K562 (cell line): ENCODE measurements at regions not wholly inside any gene's neighbourhood (a gene's known extent, or its start where the extent isn't known, plus 50 kb on each side); places are given as distances from the start of the nearest gene placed in this dataset.

Experiments used
- ATAC-seq: fragments of 200-7000 bp; cut with Tn5 transposase; 3 replicates; pipeline ENCODE4 v1.9.1; 2020; ENCODE audit warnings: moderate library complexity
- BruUV-seq: library from RNA; stranded (reverse); fragments of 400-500 nt; replicated peaks from 2 replicates; lab custom pipeline; 2021; lab: Mats Ljungman, UMichigan
- CTCF ChIA-PET: fragments of 300-600 bp; formaldehyde crosslinking; extraction: SDS; loops from one replicate; lab custom pipeline; 2021; ENCODE audit warnings: low intra/inter-chr PET ratio; lab: Yijun Ruan, JAX
- POLR2A ChIA-PET: fragments of 300-600, 350-650 bp; sonication (Branson Sonifier 250); formaldehyde crosslinking; extraction: SDS; loops from one replicate; lab custom pipeline; 2021; ENCODE audit warnings: antibody characterized with exemption, inconsistent platforms; lab: Yijun Ruan, JAX
- DNase-seq, 4 experiments: peaks; one replicate each; pipeline versions ENCODE4 v3.0.0 to v3.0.0-alpha.2; 2011 to 2018; ENCODE audit warnings: low spot score in 3 of 4, mixed read lengths in 3 of 4; ENCODE audit errors: extremely low read depth in 1 of 4
- FAIRE-seq: peaks from 2 replicates; lab custom pipeline; 2011; peaks lifted over from hg19 to GRCh38; lab: Jason Lieb, UNC
- H2AFZ ChIP-seq: 2 replicates; pipeline ENCODE4 v1.6.0; 2011; ENCODE audit warnings: low read depth, low read length, control low read depth, inconsistent platforms
- H3K27ac ChIP-seq: fragments of 200-600 bp; 3 replicates; pipeline ENCODE4 v1.8.0; 2011; ENCODE audit warnings: low read depth, mild to moderate bottlenecking, control low read depth, inconsistent platforms, low read length, moderate library complexity, mixed read lengths; ENCODE audit errors: extremely low read depth
- H3K27me3 ChIP-seq, 2 experiments: fragments of 300-600 bp in 1 of 2; 2 replicates in 1 of 2; 3 replicates in 1 of 2; pipeline versions ENCODE4 v1.6.0 to v1.8.0; 2011; ENCODE audit warnings: inconsistent platforms in 2 of 2, low read length in 2 of 2, mild to moderate bottlenecking in 1 of 2, mixed read lengths in 1 of 2, moderate library complexity in 1 of 2; ENCODE audit not compliant: control insufficient read depth in 2 of 2, insufficient read depth in 2 of 2
- H3K36me3 ChIP-seq: fragments of 300-600 bp; 3 replicates; pipeline ENCODE4 v1.8.0; 2011; ENCODE audit warnings: mild to moderate bottlenecking, low read length, inconsistent platforms; ENCODE audit not compliant: control insufficient read depth, insufficient read depth
- H3K4me1 ChIP-seq, 2 experiments: fragments of 200-600 bp in 1 of 2; replicated peaks in 1 of 2; 2 replicates in 1 of 2; 3 replicates in 1 of 2; pipeline versions ENCODE4 v1.5.1 to v1.8.0; 2011; ENCODE audit warnings: inconsistent platforms in 2 of 2, low read length in 2 of 2, mild to moderate bottlenecking in 1 of 2, mixed read lengths in 1 of 2, moderate library complexity in 1 of 2; ENCODE audit not compliant: control insufficient read depth in 2 of 2, insufficient read depth in 2 of 2
- H3K4me2 ChIP-seq: 2 replicates; pipeline ENCODE4 v1.6.1; 2011; ENCODE audit warnings: low read length, control low read depth, inconsistent platforms, mixed read lengths; ENCODE audit not compliant: insufficient read depth
- H3K4me3 ChIP-seq: fragments of 200-600 bp; sonication (generic), shearing (Covaris generic); 2 replicates; pipeline ENCODE4 v1.5.1; 2016; ENCODE audit warnings: control low read depth, inconsistent platforms
- H3K79me2 ChIP-seq: fragments of 200-600 bp; 3 replicates; pipeline ENCODE4 v1.8.0; 2011; ENCODE audit warnings: low read length, inconsistent platforms; ENCODE audit not compliant: control insufficient read depth, insufficient read depth
- H3K9ac ChIP-seq, 2 experiments: 2 replicates each; pipeline versions ENCODE4 v1.6.0 to v1.6.1; 2011; ENCODE audit warnings: low read depth in 2 of 2, low read length in 2 of 2, control low read depth in 1 of 2, inconsistent platforms in 1 of 2, mild to moderate bottlenecking in 1 of 2, mixed read lengths in 1 of 2; ENCODE audit not compliant: insufficient read depth in 1 of 2
- H3K9me1 ChIP-seq: one replicate; pipeline ENCODE4 v1.6.0; 2011; ENCODE audit warnings: inconsistent platforms, mild to moderate bottlenecking, low read length, moderate library complexity; ENCODE audit not compliant: control insufficient read depth, insufficient read depth
- H3K9me3 ChIP-seq: replicated peaks from 2 replicates; pipeline ENCODE4 v1.5.1; 2011; ENCODE audit warnings: low read depth, low read length, inconsistent platforms; ENCODE audit not compliant: control insufficient read depth, insufficient read depth
- H4K20me1 ChIP-seq: replicated peaks from 2 replicates; pipeline ENCODE4 v1.6.1; 2011; ENCODE audit warnings: low read length, inconsistent platforms, mixed read lengths; ENCODE audit not compliant: control insufficient read depth, insufficient read depth
- E2F3 ChIP-seq: fragments of 250-450 bp; sonication (Bioruptor Pico); IDR thresholded peaks from 2 replicates; pipeline ENCODE4 v1.4.0; 2020; ENCODE audit warnings: mild to moderate bottlenecking
- ETV5 ChIP-seq: sonication (generic); formaldehyde crosslinking; IDR thresholded peaks from 2 replicates; pipeline ENCODE4 v1.4.0; 2020; ENCODE audit warnings: low read depth, mild to moderate bottlenecking, missing genetic modification reagents
- HDGF ChIP-seq: fragments of 450-650 bp; IDR thresholded peaks from 2 replicates; pipeline ENCODE4 v1.6.1; 2016
- HNRNPK ChIP-seq: fragments of 200-400 bp; formaldehyde crosslinking; IDR thresholded peaks from one replicate; pipeline ENCODE4 v1.6.1; 2018; ENCODE audit warnings: mild to moderate bottlenecking, low read depth, low read length; ENCODE audit not compliant: poor library complexity, severe bottlenecking
- JUND ChIP-seq, 2 experiments: IDR thresholded peaks; 2 replicates in 1 of 2; 3 replicates in 1 of 2; pipeline ENCODE4 v1.6.1; 2011; ENCODE audit warnings: borderline replicate concordance in 2 of 2, low read depth in 2 of 2, low read length in 2 of 2, improper control_type of control experiment in 1 of 2, missing biosample characterization in 1 of 2, missing genetic modification characterization in 1 of 2, missing genetic modification reagents in 1 of 2
- KLF1 ChIP-seq: fragments of 450-650 bp; IDR thresholded peaks from 2 replicates; pipeline ENCODE4 v1.6.1; 2016; ENCODE audit warnings: missing genetic modification characterization, missing compliant biosample characterization
- MEIS2 ChIP-seq: fragments of 450-650 bp; IDR thresholded peaks from 2 replicates; pipeline ENCODE4 v1.6.1; 2014; ENCODE audit warnings: mild to moderate bottlenecking; ENCODE audit not compliant: partially characterized antibody
- MTA2 ChIP-seq: fragments of 450-650 bp; IDR thresholded peaks from 2 replicates; pipeline ENCODE4 v1.6.1; 2016; ENCODE audit warnings: low read depth
- SAP30 ChIP-seq: fragments of 200-600 bp; sonication (generic); IDR thresholded peaks from 2 replicates; pipeline ENCODE4 v1.6.1; 2012; ENCODE audit warnings: borderline replicate concordance, low read depth, mild to moderate bottlenecking, moderate library complexity, low read length, control low read depth, inconsistent platforms; ENCODE audit not compliant: insufficient read depth, poor library complexity, severe bottlenecking
- SETDB1 ChIP-seq: IDR thresholded peaks from one replicate; pipeline ENCODE4 v1.6.1; 2012; ENCODE audit warnings: low read length, control low read depth, inconsistent platforms
- SMAD3 ChIP-seq: fragments of 450-650 bp; formaldehyde crosslinking; conservative IDR thresholded peaks from 2 replicates; pipeline ENCODE4 v1.4.0; 2020; ENCODE audit warnings: mild to moderate bottlenecking
- SMARCE1 ChIP-seq: fragments of 450-650 bp; IDR thresholded peaks from 2 replicates; pipeline ENCODE4 v1.7.1; 2016; ENCODE audit warnings: mild to moderate bottlenecking
- SRF ChIP-seq, 2 experiments: fragments of 250-450, 450-650 bp in 1 of 2; sonication (Bioruptor Pico) in 1 of 2; sonication (generic) in 1 of 2; formaldehyde crosslinking; IDR thresholded peaks; 2 replicates each; pipeline versions ENCODE4 v1.5.0 to v1.5.1; 2020 to 2022; ENCODE audit warnings: mild to moderate bottlenecking in 1 of 2, missing genetic modification reagents in 1 of 2
- WHSC1 ChIP-seq: IDR thresholded peaks from one replicate; pipeline ENCODE4 v1.6.1; 2012; ENCODE audit warnings: low read length, control low read depth, inconsistent platforms
- YY1 ChIP-seq, 3 experiments: IDR thresholded peaks; 2 replicates each; pipeline ENCODE4 v1.6.1; 2011; ENCODE audit warnings: low read length in 2 of 3, mild to moderate bottlenecking in 2 of 3, moderate library complexity in 2 of 3, borderline replicate concordance in 1 of 3, control low read depth in 1 of 3, low read depth in 1 of 3; ENCODE audit not compliant: insufficient read depth in 3 of 3, insufficient replicate concordance in 2 of 3, control insufficient read depth in 1 of 3, insufficient read length in 1 of 3; ENCODE audit errors: extremely low read depth in 1 of 3
- ZBTB7A ChIP-seq: IDR thresholded peaks from 2 replicates; pipeline ENCODE4 v1.6.1; 2011; ENCODE audit warnings: low read depth, mild to moderate bottlenecking, low read length, moderate library complexity, borderline replicate concordance; ENCODE audit not compliant: control insufficient read depth
- ZFX ChIP-seq: sonication (generic); formaldehyde crosslinking; IDR thresholded peaks from 2 replicates; pipeline ENCODE4 v1.8.0; 2022; ENCODE audit warnings: mild to moderate bottlenecking, missing genetic modification reagents, moderate library complexity
- ZNF212 ChIP-seq: fragments of 450-650 bp; formaldehyde crosslinking; IDR thresholded peaks from 2 replicates; pipeline ENCODE4 v1.4.0; 2020; ENCODE audit warnings: mild to moderate bottlenecking
- WGBS: fragments of 100-300 bp; shearing (Covaris generic); methylation state at CpG from one replicate; pipeline ENCODE4 v1.1.6; 2016; ENCODE audit warnings: low coverage, mixed read lengths; ENCODE audit not compliant: insufficient coverage; ENCODE audit errors: missing lambda C conversion rate; 5-methylcytosine and 5-hydroxymethylcytosine counted together
- in situ Hi-C: fragments of 300-500 bp; cut with MboI; formaldehyde crosslinking; loops from 4 replicates; pipeline ENCODE4 v1.15.0; 2018; ENCODE audit warnings: inconsistent platforms, mixed read lengths
- intact Hi-C: fragments of 100-400 bp; cut with micrococcal nuclease; formaldehyde crosslinking; loops from 2 replicates; pipeline ENCODE4 v1.14.2; 2022
- TF ChIP-seq, protein P1 (sequence below): fragments of 250-450 bp; sonication (Bioruptor Pico); IDR thresholded peaks from 2 replicates; pipeline ENCODE4 v1.8.0; 2022; ENCODE audit warnings: moderate library complexity, mild to moderate bottlenecking, inconsistent platforms
- TF ChIP-seq, protein P2 (sequence below): fragments of 250-450 bp; sonication (Bioruptor Pico); IDR thresholded peaks from 2 replicates; pipeline ENCODE4 v1.8.0; 2021; ENCODE audit warnings: moderate library complexity, mild to moderate bottlenecking, inconsistent platforms

DNA sequence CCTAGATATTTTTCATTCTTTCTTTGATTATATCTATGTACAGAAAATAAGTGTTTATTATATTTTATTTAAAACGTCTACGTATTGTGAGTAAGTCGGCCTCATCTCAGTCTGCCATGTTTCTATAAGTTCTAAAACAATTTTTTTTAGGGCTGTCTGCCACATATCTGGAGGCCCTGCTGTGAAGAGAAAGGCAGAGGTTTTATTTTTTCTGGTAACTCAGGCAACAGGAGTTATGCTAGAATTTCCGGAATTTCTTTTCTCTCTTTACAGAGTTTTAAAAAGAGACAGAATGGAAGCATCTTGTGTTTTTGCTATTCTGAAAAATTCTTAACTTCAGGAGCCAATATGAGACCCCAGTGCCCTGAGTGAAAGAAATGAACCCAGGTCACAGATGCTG, 1124.0 kb upstream of the TENM3 start (continued):
- TF ChIP-seq SAP30 (no peak), SRF (CRISPR knock-in tag; IDR thresholded peaks at IDR 0.05) (no peak), HDGF (no peak), ETV5 (CRISPR knock-in tag) (no peak)
- TF ChIP-seq, protein P1, sequence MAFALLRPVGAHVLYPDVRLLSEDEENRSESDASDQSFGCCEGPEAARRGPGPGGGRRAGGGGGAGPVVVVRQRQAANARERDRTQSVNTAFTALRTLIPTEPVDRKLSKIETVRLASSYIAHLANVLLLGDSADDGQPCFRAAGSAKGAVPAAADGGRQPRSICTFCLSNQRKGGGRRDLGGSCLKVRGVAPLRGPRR (CRISPR knock-in tag) = no peak

DNA sequence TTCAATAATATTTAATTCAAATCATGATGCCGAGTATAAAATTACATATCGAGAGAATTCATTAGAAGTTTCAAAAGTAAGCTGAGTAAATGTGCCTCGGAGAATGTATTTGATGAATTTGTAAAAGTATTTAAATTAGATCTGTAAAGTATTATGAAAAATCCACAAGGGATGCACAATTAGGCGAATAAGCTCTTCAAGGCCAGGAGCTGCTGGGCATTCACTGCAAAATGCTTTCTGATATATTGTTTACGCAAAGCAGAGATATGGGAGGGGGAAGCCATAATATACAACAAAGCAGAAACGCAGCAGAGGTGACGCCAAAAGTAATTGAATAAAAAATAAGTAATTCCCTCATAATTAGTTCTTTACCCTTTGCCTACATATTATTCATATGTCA, 1121.5 kb upstream of the TENM3 start:
- WGBS = 5% methylated on average over 7 of the region's 7 CpGs
- ATAC-seq (no peak), FAIRE-seq (no peak), DNase-seq (no peak)
- Histone ChIP-seq H3K9ac (no peak overlapping the region), H2AFZ (no peak overlapping the region), H3K27ac (no peak overlapping the region), H4K20me1 (no peaks in the 10 kb centered on the region), H3K79me2 (no peaks in the 10 kb centered on the region), H3K36me3 (no peaks in the 10 kb centered on the region), H3K9me1 (no peaks in the 10 kb centered on the region), H3K4me1 (no peaks in the 10 kb centered on the region), H3K9me3 (no peaks in the 10 kb centered on the region), H3K27me3 (no peaks in the 10 kb centered on the region), H3K4me3 (no peak overlapping the region), H3K4me2 (no peak overlapping the region)
- CTCF ChIA-PET = no interaction called here
- POLR2A ChIA-PET = no interaction called here
- in situ Hi-C loops = no loop called here
- no TSS peak for BruUV-seq
- intact Hi-C loops = no loop called here
- TF ChIP-seq WHSC1 (no peak), ZFX (CRISPR knock-in tag) (no peak), KLF1 (tag) (no peak), SMAD3 (CRISPR knock-in tag) (no peak), SETDB1 (no peak), MTA2 (no peak), SMARCE1 (no peak), MEIS2 (no peak), HNRNPK (no peak), ZNF212 (CRISPR knock-in tag) (no peak), ZBTB7A (no peak), YY1 (IDR thresholded peaks at IDR 0.05; ENCODE audit: borderline replicate concordance in 1 of 3, control insufficient read depth in 1 of 3, extremely low read depth in 1 of 3, insufficient read depth in 3 of 3, insufficient read length in 1 of 3, insufficient replicate concordance in 2 of 3, low read depth in 1 of 3, low read length in 2 of 3) (no peak), JUND (IDR thresholded peaks at IDR 0.05; ENCODE audit: borderline replicate concordance, low read depth, low read length) (no peak), JUND (tag; IDR thresholded peaks at IDR 0.05; ENCODE audit: borderline replicate concordance, low read depth, low read length) (no peak), E2F3 (CRISPR knock-in tag) (no peak)
- TF ChIP-seq, protein P2, sequence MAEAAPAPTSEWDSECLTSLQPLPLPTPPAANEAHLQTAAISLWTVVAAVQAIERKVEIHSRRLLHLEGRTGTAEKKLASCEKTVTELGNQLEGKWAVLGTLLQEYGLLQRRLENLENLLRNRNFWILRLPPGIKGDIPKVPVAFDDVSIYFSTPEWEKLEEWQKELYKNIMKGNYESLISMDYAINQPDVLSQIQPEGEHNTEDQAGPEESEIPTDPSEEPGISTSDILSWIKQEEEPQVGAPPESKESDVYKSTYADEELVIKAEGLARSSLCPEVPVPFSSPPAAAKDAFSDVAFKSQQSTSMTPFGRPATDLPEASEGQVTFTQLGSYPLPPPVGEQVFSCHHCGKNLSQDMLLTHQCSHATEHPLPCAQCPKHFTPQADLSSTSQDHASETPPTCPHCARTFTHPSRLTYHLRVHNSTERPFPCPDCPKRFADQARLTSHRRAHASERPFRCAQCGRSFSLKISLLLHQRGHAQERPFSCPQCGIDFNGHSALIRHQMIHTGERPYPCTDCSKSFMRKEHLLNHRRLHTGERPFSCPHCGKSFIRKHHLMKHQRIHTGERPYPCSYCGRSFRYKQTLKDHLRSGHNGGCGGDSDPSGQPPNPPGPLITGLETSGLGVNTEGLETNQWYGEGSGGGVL (CRISPR knock-in tag) = no peak
